NCI-H345 treated with DMSO at 0.1 percent for 48 hours (cell line): ENCODE measurements at regions not wholly inside any gene's neighbourhood (a gene's known extent, or its start where the extent isn't known, plus 50 kb on each side); places are given as distances from the start of the nearest gene placed in this dataset.
"Not testable (repeated sequence)": the region's sequence is repeated elsewhere in the genome, so short reads cannot be mapped to it uniquely, and the experiment has no call there.

Experiments
- DNase-seq: peaks from one replicate; lab custom pipeline; 2025; ENCODE audit not compliant: unreplicated experiment; lab: John Stamatoyannopoulos, UW

DNA sequence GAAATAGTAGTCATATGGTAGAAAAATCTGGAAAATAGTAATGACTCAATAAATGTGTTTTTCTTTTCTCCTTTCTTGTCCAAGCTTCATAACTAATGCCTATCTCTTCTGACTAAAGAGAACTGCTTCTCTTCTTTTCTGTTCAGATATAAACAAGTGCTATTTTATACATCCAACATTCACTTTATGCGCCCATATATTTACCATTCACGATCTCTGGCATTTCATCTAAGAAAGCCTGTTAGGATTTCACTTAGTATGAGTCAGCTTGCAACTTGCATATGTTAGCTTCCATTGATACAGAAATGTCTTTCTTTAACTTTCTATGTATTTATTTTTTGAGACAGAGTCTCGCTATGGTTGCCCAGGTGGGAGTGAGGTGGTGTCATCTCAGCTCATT lies 224.9 kb downstream of the VAPA start:
- DNase-seq: no peak

DNA sequence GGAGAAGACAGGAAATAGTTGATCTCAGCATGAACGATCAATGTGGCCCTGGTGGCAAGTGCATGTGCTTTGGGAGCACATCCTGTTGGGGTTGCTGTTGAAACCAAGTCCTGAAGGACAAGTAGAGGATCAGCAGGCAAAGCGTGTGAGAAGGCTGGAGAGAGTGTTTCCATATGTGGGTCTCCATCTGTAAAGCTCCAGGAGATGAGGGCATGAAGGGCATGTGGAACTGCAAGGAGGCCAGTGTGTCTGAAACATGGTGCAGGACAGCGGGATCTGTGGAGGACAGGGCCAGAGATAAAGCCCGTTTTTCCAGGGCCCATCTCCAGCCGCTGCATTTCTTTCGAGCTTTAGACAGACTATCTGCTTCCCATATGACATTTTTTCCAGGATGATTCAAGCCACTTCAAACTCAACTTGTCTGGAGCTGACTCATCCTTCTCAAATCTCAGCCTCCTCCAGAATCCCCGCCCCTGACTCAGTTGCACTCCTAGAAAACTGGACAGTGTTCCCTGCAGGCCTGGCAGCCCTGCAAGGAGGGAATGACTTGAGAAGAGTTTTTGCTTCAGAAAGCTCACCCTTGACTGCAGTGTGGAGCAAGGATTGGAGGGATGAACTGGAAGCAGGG lies 226.1 kb downstream of the VAPA start:
- DNase-seq: no peak

- no peak for DNase-seq
Observed at GRCh38 chr18:10140461-10141282, 226.9 kb downstream of the VAPA start.

DNA sequence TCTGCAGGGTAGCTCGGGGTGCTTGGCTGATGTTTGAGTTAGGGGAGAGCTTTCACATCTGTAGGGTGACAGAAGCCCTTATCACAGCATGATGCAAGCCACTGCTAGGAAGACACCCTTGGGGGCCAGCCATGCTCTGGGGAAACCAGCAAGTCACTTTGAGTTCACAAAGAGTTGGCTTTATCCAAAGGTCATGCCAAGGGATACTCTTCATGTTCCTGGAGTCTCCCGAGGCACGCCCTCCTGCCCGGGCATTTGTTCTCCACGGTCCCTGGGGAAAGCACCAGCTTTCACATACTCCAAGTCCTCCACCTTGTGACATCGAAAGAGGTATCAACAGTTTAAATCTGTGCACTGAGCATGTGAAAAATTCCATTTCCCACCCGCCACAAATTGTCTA lies 227.7 kb downstream of the VAPA start:
- DNase-seq: no peak

DNA sequence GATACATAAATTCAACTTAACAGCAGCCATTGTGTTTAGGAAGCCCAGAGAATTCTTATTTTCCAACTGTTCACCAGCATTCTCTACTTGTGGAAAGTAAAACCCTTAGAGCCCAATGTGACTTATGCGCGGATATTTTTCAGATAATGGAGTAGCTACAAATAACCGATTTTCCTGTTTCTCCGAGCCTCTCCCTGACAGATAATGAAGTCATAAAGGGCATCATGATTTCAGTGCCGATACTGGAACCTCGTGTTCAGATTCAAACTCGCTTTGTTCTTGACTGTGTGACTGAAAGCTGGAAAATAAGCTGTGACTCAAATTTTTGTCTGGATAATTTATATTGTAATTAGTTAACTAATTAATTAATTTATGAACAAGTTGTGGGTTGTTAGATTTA lies 228.2 kb downstream of the VAPA start:
- no peak for DNase-seq

- DNase-seq: no peak
Observed at GRCh38 chr18:10142496-10143160, 228.8 kb downstream of the VAPA start.

DNA sequence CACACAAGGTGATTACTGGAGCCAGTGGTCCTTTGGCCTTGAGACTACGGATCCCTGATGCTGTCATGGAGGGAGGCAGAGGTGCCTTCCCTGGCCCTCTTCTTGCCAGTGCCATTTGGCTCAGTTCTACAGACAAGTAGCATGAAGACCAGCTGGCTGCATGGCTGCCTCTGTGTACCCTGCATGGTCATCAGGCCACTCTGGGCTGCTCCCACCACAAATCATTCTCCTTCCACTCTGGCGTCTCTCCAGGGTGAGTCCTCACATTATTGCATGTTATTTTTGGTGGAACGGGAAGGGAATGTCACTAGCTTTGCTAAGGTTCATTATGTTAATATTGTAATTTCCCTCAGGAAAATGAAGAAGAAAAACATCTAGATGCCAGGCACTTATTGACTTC lies 229.8 kb downstream of the VAPA start:
- no peak for DNase-seq

GRCh38 chr18:10145546-10145945 lies 231.7 kb downstream of the VAPA start:
- no peak for DNase-seq

- no peak for DNase-seq
Observed at GRCh38 chr18:10147226-10147625, 233.4 kb downstream of the VAPA start.

DNA sequence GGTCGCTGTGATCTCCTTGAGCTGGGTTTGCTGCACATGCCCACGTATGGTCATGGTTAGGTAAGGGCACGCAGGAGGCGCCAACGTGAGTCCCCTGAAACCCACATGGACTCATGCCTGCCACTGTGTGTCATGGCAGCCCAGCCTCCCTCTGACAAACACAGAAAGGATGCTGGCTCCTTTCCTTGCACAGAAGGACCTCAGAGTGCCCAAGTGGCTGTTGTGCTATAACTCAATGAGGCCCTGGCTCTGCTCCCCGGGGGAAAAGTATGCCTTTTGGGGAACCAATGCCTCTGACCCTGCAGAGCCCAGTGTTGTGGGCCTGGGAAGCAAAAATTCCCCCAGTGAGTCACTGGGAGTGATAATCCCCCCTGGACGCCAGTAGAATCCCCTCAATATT lies 233.9 kb downstream of the VAPA start:
- DNase-seq: no peak

GRCh38 chr18:10148189-10148929 lies 234.5 kb downstream of the VAPA start:
- no peak for DNase-seq

DNA sequence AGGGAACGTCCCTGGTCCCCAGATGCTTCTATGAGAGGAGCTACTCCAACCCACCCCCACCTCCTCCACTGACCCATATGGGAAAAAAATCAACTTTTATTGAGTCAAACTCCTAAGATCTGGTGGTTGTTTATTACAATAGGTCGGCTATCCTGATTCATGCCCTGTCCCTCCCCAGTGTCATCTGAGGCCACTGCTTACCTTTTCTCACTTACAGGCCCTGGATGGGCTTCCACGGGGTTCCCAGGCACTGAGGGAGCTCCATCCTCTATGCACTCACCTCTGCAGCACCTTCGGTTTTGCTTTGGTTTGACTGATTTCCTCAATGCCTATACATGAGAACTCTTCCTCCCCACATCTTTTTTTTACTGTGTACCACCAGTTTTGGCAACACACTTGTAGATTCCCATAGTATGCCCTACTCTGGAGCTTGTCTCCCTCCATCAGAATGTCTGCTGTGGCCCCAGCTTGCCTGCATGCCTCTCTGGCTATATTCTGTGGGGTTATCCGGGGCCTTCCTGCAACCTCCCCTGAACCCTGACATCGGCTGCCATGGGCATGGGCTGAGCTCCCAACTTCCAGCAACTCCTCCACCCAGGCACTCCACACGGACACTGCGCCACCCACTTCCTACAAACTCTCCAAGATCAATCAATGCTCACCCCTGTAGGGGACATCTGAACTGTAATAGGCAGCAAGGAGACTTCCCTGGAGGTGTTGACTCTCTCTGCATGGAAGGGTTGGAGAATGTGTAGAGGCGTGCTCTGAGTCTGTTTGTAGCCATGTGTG lies 236.1 kb downstream of the VAPA start:
- no peak for DNase-seq

DNA sequence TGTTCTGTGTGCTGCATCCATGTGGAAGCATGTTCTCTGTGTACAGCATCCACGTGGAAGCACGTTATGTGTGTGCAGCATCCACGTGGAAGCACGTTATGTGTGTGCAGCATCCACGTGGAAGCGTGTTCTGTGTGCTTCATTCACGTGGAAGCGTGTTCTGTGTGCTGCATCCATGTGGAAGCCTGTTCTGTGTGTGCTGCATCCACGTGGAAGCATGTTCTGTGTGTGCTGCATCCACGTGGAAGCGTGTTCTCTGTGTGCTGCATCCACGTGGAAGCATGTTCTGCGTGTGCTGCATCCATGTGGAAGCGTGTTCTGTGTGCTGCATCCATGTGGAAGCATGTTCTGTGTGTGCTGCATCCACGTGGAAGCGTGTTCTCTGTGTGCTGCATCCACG lies 236.8 kb downstream of the VAPA start:
- not testable (repeated sequence) for DNase-seq

DNA sequence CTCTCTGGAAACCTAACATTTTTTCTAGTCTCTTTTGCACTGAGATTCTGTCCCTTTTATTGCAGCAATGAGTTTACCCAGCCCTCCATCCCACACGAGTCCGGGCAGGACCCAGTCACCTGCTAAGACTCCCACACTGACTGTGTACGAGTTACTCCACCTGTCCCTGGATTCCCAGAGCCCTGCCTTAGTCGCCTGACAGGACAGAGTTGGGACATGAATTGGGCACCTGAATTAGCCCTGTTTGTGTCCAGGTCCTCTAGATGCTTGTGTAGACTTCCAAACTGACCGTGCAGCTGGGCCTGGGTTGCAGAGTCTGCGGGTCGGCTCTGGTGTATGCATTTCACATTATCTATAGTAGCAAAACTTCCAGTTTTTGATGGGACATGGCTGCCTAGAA lies 238.7 kb downstream of the VAPA start:
- no peak for DNase-seq

DNA sequence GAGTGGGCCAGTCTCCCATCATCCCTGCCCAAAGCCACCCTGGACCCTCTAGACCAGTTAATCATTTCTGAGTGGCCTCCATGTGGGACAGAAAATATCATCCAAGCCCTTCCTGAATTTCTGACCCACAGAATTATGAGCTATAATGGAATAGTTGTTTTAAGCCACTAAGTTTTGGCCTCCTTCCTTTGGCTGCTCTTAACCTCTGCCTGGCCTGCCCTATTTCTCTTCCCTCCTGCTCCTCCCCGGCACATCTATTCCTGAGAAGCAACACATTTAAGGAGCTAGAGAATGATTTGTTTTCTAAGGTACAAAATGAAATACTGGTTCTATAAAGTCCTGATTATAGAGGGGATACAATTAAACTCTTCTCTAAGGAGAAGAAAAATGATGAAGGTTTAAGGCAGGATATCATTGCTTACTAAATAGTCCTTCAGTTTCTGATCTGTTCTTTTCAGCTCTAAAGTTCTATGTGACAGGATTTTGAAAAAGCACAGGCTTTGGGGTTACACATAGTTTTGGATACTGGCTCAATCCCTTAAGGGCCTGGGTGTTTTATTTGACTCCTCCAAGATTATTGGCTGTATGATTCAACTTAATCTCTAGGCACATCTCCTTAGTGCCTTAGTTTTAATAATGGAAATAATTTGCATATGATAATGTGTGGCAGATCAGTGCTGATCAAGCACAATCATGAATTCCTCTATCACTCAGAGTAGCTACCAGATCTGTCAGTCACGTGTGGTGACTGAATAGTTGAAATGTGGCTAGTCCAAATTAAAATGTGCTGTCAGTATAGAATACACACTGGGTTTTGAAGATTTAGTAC lies 240.3 kb downstream of the VAPA start:
- no peak for DNase-seq

GRCh38 chr18:10157706-10158105 lies 243.9 kb downstream of the VAPA start:
- no peak for DNase-seq

DNA sequence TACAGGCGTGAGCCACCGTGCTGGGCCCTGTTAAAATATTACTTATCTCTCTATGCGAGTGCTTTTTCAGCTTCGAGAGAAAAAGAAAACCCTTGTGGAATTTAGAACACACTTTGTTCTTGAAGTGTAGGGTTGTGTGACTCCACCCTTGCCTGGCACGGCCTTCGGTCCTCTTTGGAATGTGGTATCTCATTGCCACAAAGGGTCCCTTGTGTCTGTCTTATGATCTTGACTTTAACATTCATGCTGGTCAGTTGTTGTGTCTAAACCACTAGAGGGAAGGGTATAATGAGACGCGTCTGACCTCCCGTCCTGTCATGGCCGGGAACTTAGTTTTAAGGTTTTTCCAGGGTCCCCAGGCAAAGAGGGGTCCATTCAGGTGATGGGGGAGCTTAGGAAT lies 246.4 kb downstream of the VAPA start:
- DNase-seq: no peak

DNA sequence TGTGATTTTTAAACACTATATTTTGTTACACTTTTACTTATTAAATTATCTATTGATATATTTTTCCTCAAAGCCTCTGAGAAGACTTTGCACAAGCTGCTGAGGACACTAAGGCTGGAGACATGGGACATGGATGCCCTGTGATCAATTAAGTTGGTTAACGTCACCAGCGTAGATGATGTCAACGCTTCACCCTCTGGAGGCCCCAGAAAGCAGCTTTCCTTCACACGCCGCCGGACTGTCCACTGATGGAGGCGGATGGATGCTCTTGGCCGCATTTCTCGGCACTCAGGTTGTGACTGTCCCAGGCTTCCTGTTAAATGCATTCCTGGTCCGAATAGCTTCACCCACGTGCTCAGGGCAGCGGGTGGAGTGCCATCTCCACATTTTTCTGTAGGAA lies 247.5 kb downstream of the VAPA start:
- DNase-seq: no peak

DNA sequence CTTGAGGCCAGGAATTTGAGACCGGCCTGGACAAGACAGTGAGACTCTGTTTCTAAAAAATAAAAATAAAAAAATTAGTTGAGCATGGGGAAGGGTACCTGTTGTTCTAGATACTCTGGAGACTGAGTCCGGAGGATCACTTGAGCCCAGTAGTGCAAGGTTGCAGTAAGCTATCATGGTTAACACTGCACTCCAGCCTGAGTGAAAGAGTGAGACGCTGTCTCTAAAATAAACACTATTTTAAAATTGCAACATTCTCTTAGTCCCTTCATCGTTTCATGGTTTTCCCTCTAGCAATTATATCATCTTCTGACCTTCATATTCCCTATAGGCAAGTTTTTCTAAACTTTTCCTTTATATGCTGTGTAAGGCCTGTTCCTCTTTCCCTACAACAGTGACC lies 248.5 kb downstream of the VAPA start:
- DNase-seq: no peak
